GM12878 (cell line): ENCODE measurements at regions not wholly inside any gene's neighbourhood (a gene's known extent, or its start where the extent isn't known, plus 50 kb on each side); places are given as distances from the start of the nearest gene placed in this dataset.

Source experiments
- ATAC-seq: fragments of 200-7000 bp; cut with Tn5 transposase; 3 replicates; pipeline ENCODE4 v1.9.1; 2020; ENCODE audit warnings: mild to moderate bottlenecking, moderate library complexity
- BruUV-seq: library from RNA; stranded (reverse); fragments of 400-500 nt; replicated peaks from 2 replicates; lab custom pipeline; 2021; lab: Mats Ljungman, UMichigan
- CTCF ChIA-PET: fragments of 300-600 bp; sonication (Branson Sonifier 250); formaldehyde crosslinking; extraction: SDS; loops from one replicate; lab custom pipeline; 2021; ENCODE audit warnings: inconsistent platforms; lab: Yijun Ruan, JAX
- POLR2A ChIA-PET: fragments of 350-600 bp; formaldehyde crosslinking; extraction: SDS; loops from one replicate; lab custom pipeline; 2021; ENCODE audit warnings: inconsistent platforms; lab: Charles Lee
- RAD21 ChIA-PET: fragments of 300-600 bp; sonication (Branson Sonifier 250); formaldehyde crosslinking; loops from one replicate; lab custom pipeline; 2023; ENCODE audit warnings: antibody characterized with exemption; ENCODE audit not compliant: unreplicated experiment; lab: Charles Lee
- SMC1A ChIA-PET: fragments of 300-600 bp; sonication (Branson Sonifier 250); formaldehyde crosslinking; loops from one replicate; lab custom pipeline; 2023; ENCODE audit not compliant: unreplicated experiment, uncharacterized antibody; lab: Charles Lee
- DNase-seq: peaks from one replicate; pipeline ENCODE4 v3.0.0-alpha.2; 2011; ENCODE audit warnings: low read depth, low spot score
- FAIRE-seq: peaks from 3 replicates; lab custom pipeline; 2011; peaks lifted over from hg19 to GRCh38; lab: Jason Lieb, UNC
- H2AFZ ChIP-seq: 2 replicates; pipeline ENCODE4 v1.6.0; 2011; ENCODE audit warnings: low read depth, low read length, control low read depth; ENCODE audit not compliant: control insufficient read depth
- H3K27ac ChIP-seq: 2 replicates; pipeline ENCODE4 v1.5.1; 2011; ENCODE audit warnings: control low read depth; ENCODE audit not compliant: control insufficient read depth, insufficient read depth
- H3K27me3 ChIP-seq, 2 experiments: replicated peaks in 1 of 2; 2 replicates each; pipeline versions ENCODE4 v1.6.0 to v1.6.1; 2011; ENCODE audit warnings: low read length in 1 of 2; ENCODE audit not compliant: control insufficient read depth in 2 of 2, insufficient read depth in 2 of 2
- H3K36me3 ChIP-seq, 2 experiments: 2 replicates each; pipeline ENCODE4 v1.5.1; 2011; ENCODE audit warnings: low read length in 1 of 2; ENCODE audit not compliant: control insufficient read depth in 2 of 2, insufficient read depth in 2 of 2
- H3K4me1 ChIP-seq: 2 replicates; pipeline ENCODE4 v1.6.1; 2011; ENCODE audit warnings: mild to moderate bottlenecking, low read length, moderate library complexity, mixed read lengths; ENCODE audit not compliant: control insufficient read depth, insufficient read depth
- H3K4me2 ChIP-seq: 2 replicates; pipeline ENCODE4 v1.6.0; 2011; ENCODE audit warnings: control low read depth; ENCODE audit not compliant: control insufficient read depth, insufficient read depth
- H3K4me3 ChIP-seq: fragments of 200-600 bp; sonication (generic); 2 replicates; pipeline ENCODE4 v1.5.1; 2016
- H3K79me2 ChIP-seq: 2 replicates; pipeline ENCODE4 v1.6.0; 2011; ENCODE audit warnings: low read length; ENCODE audit not compliant: control insufficient read depth, insufficient read depth
- H3K9ac ChIP-seq: 2 replicates; pipeline ENCODE4 v1.8.0; 2011; ENCODE audit warnings: low read length, control low read depth, mixed read lengths; ENCODE audit not compliant: control insufficient read depth, insufficient read depth
- H3K9me3 ChIP-seq: replicated peaks from 3 replicates; pipeline ENCODE4 v1.5.1; 2011; ENCODE audit warnings: mild to moderate bottlenecking, low read length; ENCODE audit not compliant: control insufficient read depth, insufficient read depth
- H4K20me1 ChIP-seq: 2 replicates; pipeline ENCODE4 v1.6.0; 2011; ENCODE audit not compliant: control insufficient read depth, insufficient read depth
- EZH2 ChIP-seq: IDR thresholded peaks from 2 replicates; pipeline ENCODE4 v1.6.1; 2012; ENCODE audit warnings: low read depth, mild to moderate bottlenecking, control low read depth, inconsistent platforms, low read length, borderline replicate concordance; ENCODE audit not compliant: control insufficient read depth
- MEF2A ChIP-seq: IDR thresholded peaks from 2 replicates; pipeline ENCODE4 v1.6.1; 2011; ENCODE audit warnings: low read depth, mild to moderate bottlenecking, low read length, moderate library complexity; ENCODE audit not compliant: insufficient read depth
- ZSCAN29 ChIP-seq: fragments of 450-650 bp; IDR thresholded peaks from 2 replicates; pipeline ENCODE4 v1.6.1; 2017; ENCODE audit warnings: mild to moderate bottlenecking, moderate library complexity
- WGBS: methylation state at CpG from one replicate; pipeline ENCODE4 v1.1.6; 2016; ENCODE audit warnings: low lambda C conversion rate; ENCODE audit not compliant: insufficient replicate concordance, insufficient coverage; ENCODE audit errors: missing lambda C conversion rate; 5-methylcytosine and 5-hydroxymethylcytosine counted together
- in situ Hi-C: fragments of 300-500 bp; cut with MboI; formaldehyde crosslinking; loops from 9 replicates; pipeline ENCODE4 v1.14.3; 2018; ENCODE audit warnings: mixed read lengths
- intact Hi-C: fragments of 100-400 bp; cut with micrococcal nuclease; formaldehyde crosslinking; loops from one replicate; pipeline ENCODE4 v1.14.2; 2022; ENCODE audit not compliant: unreplicated experiment
- TF ChIP-seq, protein P1 (sequence below): IDR thresholded peaks from 2 replicates; pipeline ENCODE4 v1.6.1; 2012; ENCODE audit warnings: low read depth, low read length, improper control_type of control experiment
- TF ChIP-seq, protein P2 (sequence below): fragments of 150-350 bp; IDR thresholded peaks from 2 replicates; pipeline ENCODE4 v1.6.1; 2014; ENCODE audit warnings: mild to moderate bottlenecking, low read depth, low read length

DNA sequence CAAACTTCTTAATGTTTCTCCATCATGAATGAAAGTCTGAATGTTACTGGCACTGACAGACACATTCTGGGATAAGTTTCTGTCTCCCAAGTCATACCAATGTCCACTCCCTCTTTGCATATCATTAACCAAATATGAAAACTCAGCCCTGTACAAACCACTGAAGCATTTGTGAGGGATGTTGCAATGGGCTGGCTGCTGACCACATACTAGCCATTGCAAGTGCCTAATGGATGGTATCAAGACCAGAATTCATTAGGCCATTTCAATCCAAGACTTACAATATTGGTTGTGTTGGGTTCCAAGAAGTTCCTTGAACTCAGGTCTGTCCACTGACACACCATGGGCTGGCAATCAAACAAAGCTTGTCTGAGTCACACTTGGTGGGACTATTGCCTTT, 73.8 kb downstream of the CBLN2 start:
- H3K27me3 ChIP-seq, result no peaks in the 10 kb centered on the region
- no peaks in the 10 kb centered on the region for H3K9me3 ChIP-seq
- H3K4me1 ChIP-seq, result no peaks in the 10 kb centered on the region
- in situ Hi-C loops (no loop called here), intact Hi-C loops (no loop called here)
- DNase-seq (no peak), FAIRE-seq (no peak), ATAC-seq (no peak)
- ChIA-PET POLR2A (no interaction called here), RAD21 (interaction anchor here (1.0 kb wide), 1 partner anchor 84 kb away, joined by 3 read pairs; no protein-coding TSS in a partner anchor), SMC1A (interaction anchor here (0.6 to 2.8 kb wide), 3 partner anchors 60 to 75 kb away, joined by 3 to 6 read pairs (median 3); no protein-coding TSS in a partner anchor), CTCF (interaction anchor here (1.5 to 1.8 kb wide), 3 partner anchors 59 to 63 kb away, joined by 4 to 8 read pairs (median 5); no protein-coding TSS in a partner anchor)
- no peak overlapping the region for H2AFZ ChIP-seq
- H3K9ac ChIP-seq, result no peak overlapping the region
- TF ChIP-seq ZSCAN29, result no peak
- H3K4me2 ChIP-seq, result no peak overlapping the region
- no peak overlapping the region for H3K27ac ChIP-seq
- H3K79me2 ChIP-seq, result no peaks in the 10 kb centered on the region
- H3K36me3 ChIP-seq, result no peaks in the 10 kb centered on the region
- no peaks in the 10 kb centered on the region for H4K20me1 ChIP-seq
- BruUV-seq, result no TSS peak
- no peak overlapping the region for H3K4me3 ChIP-seq

DNA sequence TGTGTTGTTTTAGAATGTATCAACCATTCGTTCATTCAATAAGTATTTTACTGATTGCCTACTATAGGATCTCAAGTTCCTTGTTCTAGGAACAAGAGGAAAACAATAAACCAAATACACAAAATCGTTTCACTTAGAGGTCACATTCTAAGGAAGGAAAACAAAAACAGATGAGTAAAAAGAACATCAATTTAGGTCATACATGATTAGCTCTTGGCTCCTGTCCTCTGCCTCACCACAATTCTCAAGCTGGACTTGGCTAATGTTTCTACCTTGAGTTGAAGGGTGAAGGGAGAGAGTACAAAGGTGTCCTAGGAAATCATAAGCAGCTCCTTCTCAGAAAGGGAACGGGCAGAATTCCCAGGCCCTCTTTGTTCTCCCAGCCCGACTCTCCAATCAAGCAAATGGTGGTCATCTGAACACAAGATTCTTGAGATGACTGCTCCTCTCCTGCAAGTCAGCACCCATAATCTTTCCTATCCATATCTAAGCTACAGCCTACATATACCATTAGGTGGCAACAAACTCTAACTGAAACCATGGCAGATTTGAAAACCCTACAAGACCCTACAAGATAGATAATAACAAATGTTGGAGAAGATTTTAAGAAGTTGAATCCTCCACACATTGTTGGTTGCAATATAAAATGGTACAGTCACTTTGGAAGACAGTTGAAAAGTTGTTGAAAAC, 76.0 kb downstream of the CBLN2 start:
- H3K36me3 ChIP-seq, result no peaks in the 10 kb centered on the region
- 11% methylated on average over 4 of the region's 4 CpGs for WGBS
- ChIA-PET CTCF (interaction anchor here (0.7 to 1.5 kb wide), 3 partner anchors 11 to 24 kb away, joined by 3 to 5 read pairs (median 4); no protein-coding TSS in a partner anchor), SMC1A (interaction anchor here (0.9 to 2.1 kb wide), 11 partner anchors 8 to 76 kb away, joined by 3 to 6 read pairs (median 4); partner anchors contain the start of gene CBLN2), POLR2A (no interaction called here), RAD21 (interaction anchor here (0.9 to 1.3 kb wide), 2 partner anchors 62 to 233 kb away, joined by 3 to 4 read pairs; no protein-coding TSS in a partner anchor)
- H2AFZ ChIP-seq, result no peak overlapping the region
- DNase-seq (no peak), ATAC-seq (no peak), FAIRE-seq (no peak)
- H3K27ac ChIP-seq, result no peak overlapping the region
- no peaks in the 10 kb centered on the region for H3K79me2 ChIP-seq
- no peak overlapping the region for H3K4me3 ChIP-seq
- no peak overlapping the region for H3K9ac ChIP-seq
- no peaks in the 10 kb centered on the region for H3K27me3 ChIP-seq
- H4K20me1 ChIP-seq, result no peaks in the 10 kb centered on the region
- TF ChIP-seq, protein P1, sequence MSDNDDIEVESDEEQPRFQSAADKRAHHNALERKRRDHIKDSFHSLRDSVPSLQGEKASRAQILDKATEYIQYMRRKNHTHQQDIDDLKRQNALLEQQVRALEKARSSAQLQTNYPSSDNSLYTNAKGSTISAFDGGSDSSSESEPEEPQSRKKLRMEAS, result no peak
- TF ChIP-seq, protein P2, sequence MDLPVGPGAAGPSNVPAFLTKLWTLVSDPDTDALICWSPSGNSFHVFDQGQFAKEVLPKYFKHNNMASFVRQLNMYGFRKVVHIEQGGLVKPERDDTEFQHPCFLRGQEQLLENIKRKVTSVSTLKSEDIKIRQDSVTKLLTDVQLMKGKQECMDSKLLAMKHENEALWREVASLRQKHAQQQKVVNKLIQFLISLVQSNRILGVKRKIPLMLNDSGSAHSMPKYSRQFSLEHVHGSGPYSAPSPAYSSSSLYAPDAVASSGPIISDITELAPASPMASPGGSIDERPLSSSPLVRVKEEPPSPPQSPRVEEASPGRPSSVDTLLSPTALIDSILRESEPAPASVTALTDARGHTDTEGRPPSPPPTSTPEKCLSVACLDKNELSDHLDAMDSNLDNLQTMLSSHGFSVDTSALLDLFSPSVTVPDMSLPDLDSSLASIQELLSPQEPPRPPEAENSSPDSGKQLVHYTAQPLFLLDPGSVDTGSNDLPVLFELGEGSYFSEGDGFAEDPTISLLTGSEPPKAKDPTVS, result no peak
- TF ChIP-seq MEF2A (no peak), EZH2 (no peak)
- in situ Hi-C loops, result no loop called here
- no TSS peak for BruUV-seq
- H3K9me3 ChIP-seq, result no peaks in the 10 kb centered on the region
- no peaks in the 10 kb centered on the region for H3K4me1 ChIP-seq
- intact Hi-C loops, result no loop called here
- no peak overlapping the region for H3K4me2 ChIP-seq
